CD1c-positive myeloid dendritic cell (primary cell): ENCODE measurements at regions not wholly inside any gene's neighbourhood (a gene's known extent, or its start where the extent isn't known, plus 50 kb on each side); places are given as distances from the start of the nearest gene placed in this dataset.
"Not testable (repeated sequence)": the region's sequence is repeated elsewhere in the genome, so short reads cannot be mapped to it uniquely, and the experiment has no call there.

Experiments
- DNase-seq: peaks from one replicate; pipeline ENCODE4 v3.0.0-alpha.2; 2016; ENCODE audit errors: extremely low spot score

DNA sequence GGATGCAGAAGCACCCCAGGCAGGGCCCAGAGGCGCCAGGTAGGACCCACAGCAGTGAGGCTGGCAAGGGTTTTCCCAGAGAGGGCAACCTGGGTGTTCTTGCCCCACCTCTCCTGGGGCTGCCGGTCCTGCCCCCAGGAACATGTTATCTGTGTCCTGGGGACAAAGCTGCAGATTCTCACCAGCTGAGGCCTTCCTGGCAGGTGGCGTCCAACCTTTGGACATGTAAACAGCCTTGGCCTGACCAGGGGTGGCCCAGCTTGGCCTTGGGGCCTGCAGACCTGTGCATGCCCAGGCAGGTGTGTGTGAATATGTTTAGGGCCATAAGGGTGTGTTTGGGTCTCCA is 101.8 kb upstream of the LARP1 start:
- no peak for DNase-seq

GRCh38 chr5:154652746-154653417 is 102.3 kb upstream of the LARP1 start:
- no peak for DNase-seq

GRCh38 chr5:154651795-154652194 is 103.4 kb upstream of the LARP1 start:
- not testable (repeated sequence) for DNase-seq

DNA sequence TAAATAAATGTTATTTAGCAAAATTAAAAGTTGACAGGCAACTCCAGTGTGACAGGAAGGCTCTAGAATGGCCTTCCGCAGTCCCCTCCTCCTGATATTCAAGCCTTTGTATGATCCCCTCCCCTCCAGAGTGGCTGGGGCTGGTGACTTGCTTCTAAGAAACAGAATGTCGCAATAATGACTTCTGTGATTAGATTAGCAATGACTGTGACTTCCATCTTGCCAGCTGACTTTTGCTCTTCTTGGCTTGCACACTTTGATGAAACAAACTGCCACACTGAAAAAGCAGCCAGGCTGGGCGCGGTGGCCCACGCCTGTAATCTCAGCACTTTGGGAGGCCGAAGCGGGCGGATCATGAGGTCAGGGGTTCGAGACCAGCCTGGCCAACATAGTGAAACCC is 106.5 kb upstream of the LARP1 start:
- peak; percentile 42 for DNase-seq

DNA sequence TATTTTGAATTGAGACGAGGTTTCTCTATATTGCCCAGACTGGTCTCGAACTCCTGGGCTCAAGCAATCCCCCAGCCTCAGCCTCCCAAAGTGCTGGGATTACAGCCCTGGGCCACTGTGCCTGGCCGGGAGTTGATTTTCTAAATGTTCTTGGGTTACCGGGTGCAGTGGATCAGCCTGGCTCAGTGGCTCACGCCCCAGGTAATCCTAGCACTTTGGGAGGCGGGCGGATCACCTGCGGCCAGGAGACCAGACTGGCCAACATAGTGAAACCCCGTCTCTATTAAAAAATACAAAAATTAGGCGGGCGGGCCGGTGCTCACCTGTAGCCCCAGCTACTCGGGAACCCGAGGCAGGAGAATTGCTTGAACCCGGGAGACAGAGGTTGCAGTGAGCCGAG is 106.9 kb upstream of the LARP1 start:
- DNase-seq, result no peak

DNA sequence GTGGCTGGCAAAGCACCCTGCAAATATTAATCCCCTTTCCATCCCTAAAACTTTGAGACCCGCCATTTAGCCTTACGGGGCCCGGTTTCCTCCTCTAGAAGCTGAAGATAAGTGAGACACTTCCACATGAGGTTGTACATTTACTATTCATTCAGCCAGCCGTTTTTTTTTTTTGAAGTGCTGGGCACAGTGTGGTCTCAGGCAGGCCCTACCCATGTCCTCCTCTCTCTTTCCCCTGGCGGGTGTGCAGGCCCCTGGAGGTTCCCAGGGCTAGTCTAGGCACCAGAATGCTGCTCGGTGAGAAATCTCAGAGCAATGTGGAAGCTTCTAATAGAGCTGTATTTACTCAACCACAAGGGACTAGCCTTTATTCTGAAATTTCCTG is 107.4 kb upstream of the LARP1 start:
- DNase-seq, result no peak

GRCh38 chr5:154647114-154647760 is 107.9 kb upstream of the LARP1 start:
- peak; percentile 33 for DNase-seq

DNA sequence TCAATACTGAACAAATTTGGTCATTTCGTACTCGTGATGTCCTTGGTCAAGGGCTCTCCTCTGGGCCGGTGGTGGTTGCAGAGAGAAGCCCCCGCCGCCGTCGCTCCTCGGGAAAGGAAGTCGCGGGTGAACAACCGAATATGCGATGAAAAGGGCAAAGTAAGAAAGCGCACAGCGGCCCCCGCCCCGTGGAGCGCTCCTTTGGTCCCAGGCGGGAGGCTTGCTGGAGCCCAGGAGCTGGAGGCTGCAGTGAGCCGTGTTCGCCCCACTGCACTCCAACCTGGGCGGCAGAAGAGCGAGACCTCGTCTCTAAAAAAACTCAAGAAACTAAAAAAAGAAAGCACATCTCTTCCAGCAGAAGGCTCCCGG is 108.4 kb upstream of the LARP1 start:
- DNase-seq, result no peak

- DNase-seq, result no peak
These were observed 110.3 kb upstream of the LARP1 start for GRCh38 chr5:154644745-154645411.

DNA sequence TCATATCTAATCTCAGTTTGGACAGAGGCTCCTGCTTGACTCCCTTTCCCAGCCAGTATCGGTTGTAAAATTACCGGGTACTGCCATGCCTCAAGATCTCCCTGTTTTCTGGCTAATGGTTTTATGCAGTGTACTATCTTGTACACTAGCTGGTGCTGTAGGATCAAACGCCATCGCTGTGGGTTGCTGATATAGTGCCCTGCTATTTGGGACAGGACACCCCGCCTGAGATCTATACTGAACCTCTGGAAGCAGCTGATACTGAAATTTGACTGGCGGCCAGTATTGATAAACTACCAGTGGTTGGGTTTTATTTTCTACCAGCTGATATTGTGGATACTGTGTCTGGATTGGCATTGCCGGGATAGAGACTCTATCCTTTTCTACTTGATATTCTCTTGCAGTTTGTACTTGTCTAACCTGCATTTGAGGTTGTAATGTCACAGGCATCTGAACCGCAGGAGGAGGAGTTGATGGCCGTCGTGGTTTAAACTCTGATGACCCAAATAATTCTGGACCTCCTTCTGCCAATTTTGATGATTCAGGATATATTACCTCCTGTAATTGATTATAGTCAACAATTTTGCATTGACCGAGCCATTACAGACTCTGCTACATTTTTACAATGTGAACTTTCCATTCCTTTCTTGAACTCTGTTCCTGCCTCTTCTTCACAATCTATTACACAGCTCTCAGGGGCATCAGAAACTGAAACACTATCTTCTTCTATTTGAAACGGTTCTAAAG is 112.5 kb upstream of the LARP1 start:
- peak; percentile 12 for DNase-seq

DNA sequence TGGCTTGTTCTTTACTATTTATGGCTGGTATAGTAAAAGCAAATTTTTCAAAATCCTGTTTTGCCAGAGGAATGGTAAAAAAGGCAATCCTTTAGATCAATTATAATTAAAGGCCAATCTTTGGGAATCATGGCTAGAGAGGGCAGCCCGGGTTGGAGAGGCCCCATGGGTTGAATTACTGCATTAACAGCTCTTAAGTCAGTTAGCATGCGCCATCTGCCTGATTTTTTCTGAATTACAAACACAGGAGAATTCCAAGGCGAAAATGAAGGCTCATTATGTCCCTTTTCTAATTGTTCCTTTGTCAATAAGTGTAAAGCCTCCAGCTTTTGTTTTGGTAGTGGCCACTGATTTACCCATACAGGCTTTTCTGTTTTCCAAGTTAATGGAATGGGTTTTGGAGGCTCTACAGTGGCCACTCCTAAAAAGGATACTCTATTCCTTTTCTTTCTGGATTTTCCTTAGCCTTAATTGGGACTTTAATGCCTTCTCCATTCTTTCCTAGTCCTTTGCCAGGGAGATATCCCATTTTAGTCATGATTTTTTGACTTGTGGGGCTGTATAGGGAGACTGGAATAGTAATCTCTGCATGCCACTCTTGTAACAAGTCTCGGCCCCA is 114.9 kb upstream of the LARP1 start:
- DNase-seq, result peak; percentile 24

DNA sequence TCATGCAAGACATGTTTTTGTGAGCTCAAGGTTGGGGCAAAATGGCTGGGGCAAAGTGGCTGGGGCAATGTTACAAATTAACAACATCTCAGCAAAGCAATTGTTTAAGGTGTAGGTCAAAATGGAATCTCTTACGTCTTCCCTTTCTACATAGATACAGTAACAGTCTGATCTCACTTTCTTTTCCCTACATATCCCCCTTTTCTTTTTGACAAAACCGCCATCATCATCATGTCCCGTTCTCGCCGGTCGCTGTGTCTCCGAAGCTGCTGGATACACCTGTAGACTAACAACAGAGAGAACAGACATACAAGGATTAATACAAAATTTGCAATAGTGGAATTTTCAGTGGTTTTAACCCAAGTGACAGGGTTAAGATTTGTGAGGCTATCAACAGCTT is 118.4 kb upstream of the LARP1 start:
- not testable (repeated sequence) for DNase-seq

DNA sequence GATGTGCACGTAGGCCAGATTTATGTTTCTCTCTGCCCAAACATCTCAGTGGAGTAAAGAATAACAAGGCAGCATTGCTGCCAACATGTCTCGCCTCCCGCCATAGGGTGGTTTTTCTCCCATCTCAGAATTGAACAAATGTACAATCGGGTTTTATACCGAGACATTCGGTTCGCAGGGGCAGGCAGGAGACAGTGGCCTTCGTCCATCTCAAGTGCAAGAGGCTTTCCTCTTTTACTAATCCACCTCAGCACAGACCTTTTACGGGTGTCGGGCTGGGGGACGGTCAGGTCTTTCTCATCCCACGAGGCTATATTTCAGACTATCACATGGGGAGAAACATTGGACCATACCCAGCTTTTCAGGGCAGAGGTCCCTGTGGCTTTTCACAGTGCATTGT is 118.9 kb upstream of the LARP1 start:
- DNase-seq, result not testable (repeated sequence)

- not testable (repeated sequence) for DNase-seq
These were observed 121.4 kb upstream of the LARP1 start for GRCh38 chr5:154633744-154634143.

- DNase-seq, result no peak
These were observed 124.0 kb upstream of the LARP1 start for GRCh38 chr5:154631141-154631540.

DNA sequence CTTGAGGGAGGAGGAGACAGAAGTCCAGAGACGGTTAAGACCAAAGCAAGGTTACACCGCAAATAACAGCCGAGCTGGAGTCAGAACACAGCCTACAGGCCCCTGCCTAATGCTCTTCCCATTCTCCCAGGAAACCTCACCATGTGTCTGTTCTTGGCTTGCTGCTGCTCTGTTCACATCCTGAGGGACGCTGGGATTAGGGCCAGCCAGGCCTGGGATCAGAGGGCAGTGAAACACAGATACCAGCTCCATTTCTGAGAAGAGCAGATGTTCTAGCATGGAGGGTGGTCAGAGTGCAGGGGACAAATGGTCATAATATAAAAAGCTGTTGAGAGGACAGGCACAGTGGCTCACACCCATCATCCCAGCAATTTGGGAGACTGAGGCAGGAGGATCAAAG is 124.8 kb upstream of the LARP1 start:
- DNase-seq, result no peak

DNA sequence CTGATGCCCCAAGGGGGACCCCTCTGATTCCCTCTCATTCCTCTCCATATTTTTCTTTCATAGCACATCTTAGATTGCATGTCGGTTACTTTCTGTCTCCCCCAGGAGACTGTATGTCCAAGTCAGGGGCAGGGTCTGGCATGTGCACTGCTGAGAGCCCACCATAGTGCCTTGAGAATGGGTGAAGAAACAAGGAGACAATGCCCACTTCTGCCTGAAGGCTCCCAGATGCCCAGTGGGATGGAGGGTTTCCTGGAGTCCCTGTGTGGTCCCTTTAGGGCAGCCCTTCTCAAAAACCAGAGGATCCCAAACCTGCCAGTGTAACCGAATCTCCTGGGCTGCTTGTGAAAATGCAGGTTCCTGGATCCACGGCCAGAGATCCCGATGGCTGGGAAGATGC is 126.5 kb upstream of the LARP1 start:
- DNase-seq, result no peak

DNA sequence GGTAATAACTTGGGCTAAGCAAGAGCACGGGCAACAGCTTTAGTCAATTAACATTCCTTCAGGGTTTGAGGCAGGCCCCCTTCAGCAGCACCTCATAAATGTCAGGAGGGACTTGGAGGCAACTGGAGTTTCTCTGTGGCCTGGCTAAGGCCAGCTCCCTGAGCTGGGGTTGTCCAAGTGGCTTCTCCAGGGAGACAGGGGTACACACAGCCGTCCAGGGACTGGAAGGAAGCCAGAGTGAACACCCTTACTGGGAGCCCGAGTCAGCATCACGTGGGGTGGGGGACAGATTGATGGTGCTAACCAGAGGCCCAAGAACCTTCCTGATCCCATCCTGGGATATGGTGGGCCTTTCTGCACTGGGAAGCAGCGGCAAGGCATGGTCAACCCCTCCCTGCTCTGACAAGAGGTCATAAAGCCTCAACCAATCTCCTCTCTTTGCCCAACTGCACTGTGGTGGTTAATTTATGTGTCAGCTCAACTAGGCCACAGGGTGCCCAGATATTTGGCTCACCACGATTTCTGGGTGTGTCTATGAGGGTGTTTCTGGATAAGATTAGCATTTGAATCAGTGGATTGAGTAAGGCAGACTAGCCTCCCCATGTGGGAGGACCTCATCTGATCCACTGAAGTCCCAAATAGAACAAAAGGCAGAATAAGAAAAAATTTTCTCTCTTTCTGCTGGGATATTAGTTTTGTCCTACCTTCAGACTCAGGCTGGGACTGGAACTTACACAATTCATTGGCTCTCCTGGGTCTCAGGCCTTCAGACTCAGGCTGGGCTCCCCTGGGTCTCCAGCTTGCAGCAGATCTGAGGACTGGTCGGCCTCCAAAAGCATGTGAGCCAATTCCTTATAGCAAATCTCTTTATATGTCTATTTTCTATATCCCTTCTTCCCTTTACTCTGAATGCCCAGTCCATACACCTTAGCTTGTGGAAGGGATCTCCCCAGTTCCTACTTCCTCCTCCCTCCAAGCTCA is 127.2 kb upstream of the LARP1 start:
- no peak for DNase-seq

- no peak for DNase-seq
These were observed 128.2 kb upstream of the LARP1 start for GRCh38 chr5:154626876-154627557.

DNA sequence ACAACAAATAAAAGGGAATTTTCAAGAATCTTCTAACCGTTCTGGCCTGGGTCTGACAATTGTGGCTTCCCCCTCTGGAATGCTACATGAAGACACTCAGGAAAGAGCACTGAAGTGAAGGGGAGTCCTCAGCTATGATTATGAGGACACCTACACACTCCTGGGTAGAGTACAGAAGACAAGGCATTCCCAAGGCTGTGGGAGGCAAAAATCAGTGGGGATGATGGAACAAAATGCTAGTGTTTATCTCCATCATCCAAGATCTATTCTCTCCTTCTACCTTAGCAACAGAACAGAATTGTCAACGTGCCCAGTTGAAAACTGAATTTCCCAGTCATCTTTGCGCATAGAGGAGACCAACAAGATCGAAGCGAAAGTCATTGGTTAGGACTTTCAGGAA is 130.1 kb upstream of the LARP1 start:
- DNase-seq, result no peak
